Osteoblast (primary cell): ENCODE measurements at regions not wholly inside any gene's neighbourhood (a gene's known extent, or its start where the extent isn't known, plus 50 kb on each side); places are given as distances from the start of the nearest gene placed in this dataset.

Experiments used
- DNase-seq: peaks from one replicate; pipeline ENCODE4 v3.0.0; 2011; ENCODE audit warnings: low spot score, mixed read lengths; ENCODE audit not compliant: insufficient read length; ENCODE audit errors: missing footprints
- H2AFZ ChIP-seq: 2 replicates; pipeline ENCODE4 v1.6.0; 2011; ENCODE audit warnings: mild to moderate bottlenecking, low read length
- H3K27ac ChIP-seq: 2 replicates; pipeline ENCODE4 v1.5.1; 2011; ENCODE audit warnings: mild to moderate bottlenecking, low read depth, low read length, moderate library complexity
- H3K27me3 ChIP-seq: 2 replicates; pipeline ENCODE4 v1.6.0; 2012; ENCODE audit warnings: mild to moderate bottlenecking, control low read depth, inconsistent platforms, low read length, moderate library complexity; ENCODE audit not compliant: insufficient read depth
- H3K36me3 ChIP-seq: 2 replicates; pipeline ENCODE4 v1.5.1; 2011; ENCODE audit warnings: mild to moderate bottlenecking, low read length, control low read depth, moderate library complexity; ENCODE audit not compliant: insufficient read depth
- H3K4me1 ChIP-seq: 2 replicates; pipeline ENCODE4 v1.5.1; 2011; ENCODE audit warnings: mild to moderate bottlenecking, low read length, control low read depth, moderate library complexity; ENCODE audit not compliant: insufficient read depth
- H3K4me2 ChIP-seq: 2 replicates; pipeline ENCODE4 v1.6.0; 2011; ENCODE audit warnings: mild to moderate bottlenecking, low read length; ENCODE audit not compliant: insufficient read depth
- H3K4me3 ChIP-seq: fragments of 200-600 bp; sonication (generic); 3 replicates; pipeline ENCODE4 v1.5.1; 2012; ENCODE audit warnings: mild to moderate bottlenecking, low read length, inconsistent platforms; ENCODE audit not compliant: insufficient read depth
- H3K79me2 ChIP-seq: 2 replicates; pipeline ENCODE4 v1.6.0; 2012; ENCODE audit warnings: mild to moderate bottlenecking, low read length, control low read depth, inconsistent platforms; ENCODE audit not compliant: insufficient read depth
- H3K9me3 ChIP-seq: 2 replicates; pipeline ENCODE4 v1.5.1; 2011; ENCODE audit warnings: low read depth, low read length, control low read depth
- H4K20me1 ChIP-seq: 2 replicates; pipeline ENCODE4 v1.6.0; 2012; ENCODE audit warnings: mild to moderate bottlenecking, low read length, control low read depth; ENCODE audit not compliant: insufficient read depth
- CTCF ChIP-seq: IDR thresholded peaks from 2 replicates; pipeline ENCODE4 v1.5.1; 2011; ENCODE audit warnings: mild to moderate bottlenecking, low read depth, low read length, moderate library complexity; ENCODE audit errors: extremely low read depth

- TF ChIP-seq CTCF: no peak
- no peak for DNase-seq
- H3K27me3 ChIP-seq: no peaks in the 10 kb centered on the region
- H3K4me1 ChIP-seq: no peaks in the 10 kb centered on the region
- H3K79me2 ChIP-seq: no peaks in the 10 kb centered on the region
- no peak overlapping the region for H3K27ac ChIP-seq
- H3K9me3 ChIP-seq: no peaks in the 10 kb centered on the region
- H3K4me2 ChIP-seq: no peak overlapping the region
- H3K36me3 ChIP-seq: no peaks in the 10 kb centered on the region
- H4K20me1 ChIP-seq: no peaks in the 10 kb centered on the region
- H2AFZ ChIP-seq: no peak overlapping the region
- H3K4me3 ChIP-seq: no peak overlapping the region
Observed at GRCh38 chr5:18068826-18069225, 434.6 kb downstream of the TAF11L14 start.

DNA sequence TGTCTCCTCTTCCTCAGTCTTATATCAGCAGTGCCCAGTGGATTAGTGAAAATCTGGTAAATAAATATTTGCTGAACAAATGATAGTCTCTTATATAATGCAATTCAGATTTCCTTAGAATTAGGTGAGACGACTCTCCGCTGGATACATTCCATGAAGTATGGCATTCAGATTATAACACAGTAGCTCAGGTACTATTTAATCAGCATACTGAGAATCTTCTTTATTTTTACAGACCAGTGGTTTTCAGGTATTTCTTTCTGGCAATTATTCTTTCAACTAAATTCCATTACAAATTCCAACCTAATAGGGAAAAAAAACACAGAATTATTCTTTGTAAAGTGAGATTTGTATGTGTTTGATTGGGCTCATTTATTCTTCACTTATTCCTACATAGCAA is 435.5 kb downstream of the TAF11L14 start:
- no peak for DNase-seq
- Histone ChIP-seq H3K36me3 (no peaks in the 10 kb centered on the region), H3K79me2 (no peaks in the 10 kb centered on the region), H3K4me1 (no peaks in the 10 kb centered on the region), H2AFZ (no peak overlapping the region), H3K4me2 (no peak overlapping the region), H3K27me3 (no peaks in the 10 kb centered on the region), H4K20me1 (no peaks in the 10 kb centered on the region), H3K9me3 (no peaks in the 10 kb centered on the region), H3K27ac (no peak overlapping the region), H3K4me3 (no peak overlapping the region)
- TF ChIP-seq CTCF: no peak

GRCh38 chr5:18072600-18072999 is 438.3 kb downstream of the TAF11L14 start:
- Histone ChIP-seq H3K27me3 (no peaks in the 10 kb centered on the region), H3K36me3 (no peaks in the 10 kb centered on the region), H3K4me1 (no peaks in the 10 kb centered on the region), H3K4me2 (no peak overlapping the region), H3K4me3 (no peak overlapping the region), H3K79me2 (no peaks in the 10 kb centered on the region), H4K20me1 (no peaks in the 10 kb centered on the region), H2AFZ (no peak overlapping the region), H3K27ac (no peak overlapping the region), H3K9me3 (no peaks in the 10 kb centered on the region)
- no peak for TF ChIP-seq CTCF
- no peak for DNase-seq

DNA sequence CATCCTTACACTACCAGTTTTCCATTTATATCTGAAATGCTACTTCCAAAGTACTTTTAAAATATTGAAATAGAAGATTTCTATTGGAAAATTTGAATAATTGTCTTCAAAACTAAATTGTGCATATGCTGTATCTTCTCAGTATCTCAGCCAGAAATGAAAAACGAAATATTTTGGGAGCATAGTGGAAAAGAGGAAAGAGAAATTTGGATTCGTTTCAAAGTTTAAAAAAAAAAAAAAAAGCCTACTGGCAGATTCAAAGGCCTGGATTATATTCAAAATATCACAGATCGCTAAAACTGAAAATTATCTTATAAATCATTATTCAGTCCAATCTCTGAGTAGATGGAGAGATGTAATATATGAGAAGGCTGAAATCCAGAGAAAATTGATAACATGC is 440.7 kb downstream of the TAF11L14 start:
- Histone ChIP-seq H3K79me2 (no peaks in the 10 kb centered on the region), H3K9me3 (no peaks in the 10 kb centered on the region), H3K4me2 (no peak overlapping the region), H2AFZ (no peak overlapping the region), H3K4me1 (no peaks in the 10 kb centered on the region), H3K27me3 (no peaks in the 10 kb centered on the region), H3K27ac (no peak overlapping the region), H3K36me3 (no peaks in the 10 kb centered on the region), H4K20me1 (no peaks in the 10 kb centered on the region), H3K4me3 (no peak overlapping the region)
- TF ChIP-seq CTCF: no peak
- DNase-seq: no peak
